Sigmoid colon (tissue), 4 donors: ENCODE measurements at regions not wholly inside any gene's neighbourhood (a gene's known extent, or its start where the extent isn't known, plus 50 kb on each side); places are given as distances from the start of the nearest gene placed in this dataset.

Source experiments
- CTCF ChIP-seq, 4 experiments: fragments of 450-650 bp in 3 of 4; fragments of 200-600 bp in 1 of 4; IDR thresholded peaks; one replicate each; pipeline ENCODE4 v1.5.1; 2016 to 2019; ENCODE audit warnings: antibody characterized with exemption in 4 of 4, mild to moderate bottlenecking in 3 of 4, moderate library complexity in 2 of 4
- EP300 ChIP-seq, 4 donors: sonication (generic); formaldehyde crosslinking; IDR thresholded peaks; one replicate each; pipeline ENCODE4 v1.6.1; 2017; ENCODE audit warnings: antibody characterized with exemption in 4 of 4
- POLR2A ChIP-seq, 2 donors: fragments of 450-650 bp; IDR thresholded peaks; one replicate each; pipeline ENCODE4 v1.6.1; 2016; ENCODE audit warnings: antibody characterized with exemption in 2 of 2, mild to moderate bottlenecking in 2 of 2, moderate library complexity in 2 of 2
- POLR2AphosphoS5 ChIP-seq, 4 donors: sonication (generic); formaldehyde crosslinking; IDR thresholded peaks; one replicate each; pipeline ENCODE4 v1.6.1; 2017; ENCODE audit warnings: antibody characterized with exemption in 4 of 4

DNA sequence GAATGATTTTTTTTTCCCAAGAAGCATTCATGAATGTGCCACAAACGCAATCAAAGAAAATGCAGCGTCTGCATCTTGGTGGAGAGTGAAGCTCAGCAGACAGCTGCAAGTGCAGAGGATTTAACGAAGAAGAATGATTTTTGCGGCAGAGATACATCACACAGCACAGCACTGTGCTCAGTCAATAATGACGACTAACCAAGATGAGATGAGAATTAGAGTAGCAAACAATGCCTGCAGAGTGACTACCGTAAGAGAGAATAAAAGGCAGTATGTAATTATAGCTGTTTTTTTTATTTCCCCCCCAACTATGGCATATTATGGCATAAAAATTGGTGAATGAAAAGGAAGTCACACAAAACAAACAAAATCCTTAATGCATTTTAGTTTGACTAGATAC lies 218.0 kb upstream of the ROBO1 start:
- no peak for TF ChIP-seq POLR2A (IDR thresholded peaks at IDR 0.05)
- no peak for TF ChIP-seq CTCF (IDR thresholded peaks at IDR 0.05)
- TF ChIP-seq EP300 (IDR thresholded peaks at IDR 0.05), result no peak
- no peak for TF ChIP-seq POLR2AphosphoS5 (IDR thresholded peaks at IDR 0.05)
